ENCODE measurements at regions not wholly inside any gene's neighbourhood (a gene's known extent, or its start where the extent isn't known, plus 50 kb on each side); places are given as distances from the start of the nearest gene placed in this dataset.
"Not testable (repeated sequence)": the region's sequence is repeated elsewhere in the genome, so short reads cannot be mapped to it uniquely, and the experiment has no call there.

DNA sequence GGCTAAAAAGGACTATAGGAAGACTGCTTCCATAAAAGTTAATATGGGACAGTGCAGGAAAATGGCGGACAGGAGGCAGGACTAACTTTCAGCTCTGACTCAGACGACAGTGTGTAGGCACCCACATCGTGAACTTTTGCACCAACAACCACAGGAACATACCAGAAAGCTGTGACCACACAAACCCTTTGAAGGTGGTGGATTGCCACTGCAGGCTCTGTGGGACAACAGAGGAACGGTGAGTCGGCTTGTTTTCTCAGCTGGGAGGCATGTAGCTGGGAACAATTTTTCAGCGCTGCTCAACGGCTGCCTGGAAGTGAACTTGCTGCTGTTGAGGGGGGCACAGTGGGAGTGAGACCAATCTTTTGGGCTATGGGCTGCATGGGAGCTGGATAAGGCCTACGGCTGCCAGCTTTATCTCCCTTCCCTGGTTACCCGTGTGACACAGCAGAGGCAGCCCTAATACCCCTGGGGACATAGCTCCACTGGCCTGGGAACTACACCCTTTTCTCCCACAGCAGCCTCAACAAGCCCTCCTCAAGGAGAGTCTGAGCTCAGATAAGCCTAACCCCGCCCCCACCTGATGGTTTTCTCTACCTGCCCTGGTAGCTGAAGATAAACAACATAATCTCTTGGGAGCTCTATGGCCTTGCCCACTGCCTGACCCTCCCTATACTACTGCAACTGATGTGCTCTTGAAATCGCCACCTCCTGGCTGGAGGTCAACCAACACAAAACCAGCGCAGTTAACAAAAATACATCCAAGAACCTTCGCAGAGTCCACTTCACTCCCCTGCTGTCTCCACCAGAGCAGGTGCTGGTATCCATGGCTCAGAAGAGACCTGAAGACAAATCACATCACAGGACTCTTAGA is 1537.0 kb downstream of the C4orf33 start:
- DNase-seq (ENCODE audit: low read depth), result no peak

DNA sequence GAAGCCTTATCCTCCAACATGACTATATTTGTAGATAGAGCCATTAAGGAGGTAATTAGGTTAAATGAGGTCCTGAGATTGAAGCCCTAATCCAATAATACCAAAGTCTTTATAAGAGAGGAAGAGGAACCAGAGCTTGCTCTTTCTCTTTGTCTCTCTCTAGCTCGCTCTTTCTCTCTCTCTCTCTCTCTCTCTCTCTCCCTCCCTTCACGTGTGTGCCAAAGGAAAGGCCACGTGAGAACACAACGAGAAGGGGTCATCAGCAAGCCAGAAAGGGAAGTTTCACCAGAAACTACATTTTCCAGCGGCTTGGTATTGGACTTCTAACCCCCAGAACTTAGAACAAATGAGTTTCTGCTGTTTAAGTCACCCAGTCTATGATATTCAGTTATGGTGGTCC is 1540.5 kb downstream of the C4orf33 start:
- no peak for DNase-seq (ENCODE audit: low read depth)

DNA sequence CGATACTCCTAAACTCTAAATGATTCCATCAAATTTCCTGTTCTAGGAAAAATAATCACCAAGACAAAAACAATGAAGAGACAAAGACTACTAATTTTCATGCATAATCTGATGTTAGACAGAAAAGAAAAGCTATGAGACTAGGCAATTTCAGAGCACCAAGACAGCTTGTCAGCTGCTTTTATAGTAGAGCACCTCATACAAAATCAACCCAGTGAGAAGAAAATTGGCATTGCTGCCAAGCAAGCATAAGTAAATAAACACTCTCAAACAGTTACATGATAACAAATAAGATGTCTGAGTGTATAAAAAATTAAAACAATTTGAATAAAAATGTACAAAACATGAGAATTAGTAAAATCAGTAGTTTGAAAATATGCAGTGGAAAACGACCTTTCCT is 1544.6 kb downstream of the C4orf33 start:
- no peak for DNase-seq (ENCODE audit: low read depth)

DNA sequence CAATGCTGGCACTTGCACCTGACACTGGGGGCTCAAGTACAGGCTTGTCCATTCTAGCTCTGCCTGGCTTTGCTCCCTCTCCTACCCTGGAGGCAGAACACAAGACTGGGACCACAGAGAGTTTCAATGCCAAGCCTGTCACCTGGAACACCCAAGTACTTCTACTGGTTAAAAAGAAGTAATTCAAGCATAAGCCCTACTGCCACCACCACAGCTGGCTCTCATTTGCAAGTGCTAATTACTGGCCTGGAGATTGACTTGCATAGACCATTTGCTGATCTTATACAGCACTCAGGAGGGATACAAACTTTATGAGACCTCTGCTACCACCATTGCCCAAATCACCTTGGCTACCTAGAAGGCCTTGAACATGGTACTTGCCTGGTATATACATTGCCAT is 1550.9 kb downstream of the C4orf33 start:
- no peak for DNase-seq (ENCODE audit: low read depth)

DNA sequence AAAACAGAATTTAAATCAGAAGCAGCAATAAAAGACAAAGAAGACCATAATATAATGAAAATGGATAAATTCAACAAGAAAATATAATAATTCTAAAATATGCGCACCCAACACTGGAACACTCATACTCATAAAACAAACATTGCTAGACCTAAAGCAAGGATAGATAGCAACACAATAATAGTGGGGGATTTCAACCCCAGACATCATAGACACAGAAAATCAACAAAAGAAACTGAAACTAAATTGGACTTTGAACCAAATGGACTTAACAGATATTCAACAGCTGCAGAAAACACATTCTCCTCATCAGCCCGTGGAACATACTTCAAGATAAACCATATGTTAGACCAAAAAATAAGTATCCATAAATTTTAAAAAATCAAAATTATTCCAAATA is 1552.6 kb downstream of the C4orf33 start:
- DNase-seq (ENCODE audit: low read depth), result no peak

DNA sequence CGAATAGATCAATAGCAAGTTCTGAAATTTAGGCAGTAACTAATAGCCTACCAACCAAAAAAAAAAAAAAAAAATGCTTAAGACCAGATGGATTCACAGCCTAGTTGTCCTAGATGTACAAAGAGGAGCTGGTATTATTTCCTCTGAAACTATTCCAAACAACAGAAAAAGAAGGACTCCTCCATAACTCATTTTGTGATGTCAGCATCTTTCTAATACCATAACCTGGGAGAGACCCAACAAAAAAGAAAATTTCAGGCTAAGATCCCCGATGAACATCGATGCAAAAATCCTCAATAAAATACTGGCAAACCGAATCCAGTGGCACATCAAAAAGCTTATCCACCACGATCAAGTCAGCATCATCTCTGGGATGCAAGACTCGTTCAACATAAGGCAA is 1557.9 kb downstream of the C4orf33 start:
- no peak for DNase-seq (ENCODE audit: low read depth)

DNA sequence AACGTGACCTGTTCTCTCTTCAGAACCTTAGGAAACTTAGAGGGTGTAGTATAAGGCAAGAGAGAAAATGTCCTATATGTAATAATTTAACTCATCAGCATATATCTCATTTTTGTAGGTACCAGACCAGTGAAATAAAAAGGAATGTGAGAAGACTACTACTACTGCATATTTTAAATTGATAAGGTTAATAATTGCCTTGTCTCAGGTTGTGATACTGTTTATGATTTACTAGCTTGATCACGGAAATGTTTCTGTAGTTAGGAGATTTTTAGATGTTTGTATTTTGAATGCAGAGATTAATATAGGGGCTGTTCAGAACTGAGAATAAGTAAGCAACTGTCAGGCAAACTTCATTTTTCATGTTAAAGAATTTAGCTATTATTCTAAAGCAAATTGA is 1563.4 kb downstream of the C4orf33 start:
- DNase-seq (ENCODE audit: low read depth), result no peak

DNA sequence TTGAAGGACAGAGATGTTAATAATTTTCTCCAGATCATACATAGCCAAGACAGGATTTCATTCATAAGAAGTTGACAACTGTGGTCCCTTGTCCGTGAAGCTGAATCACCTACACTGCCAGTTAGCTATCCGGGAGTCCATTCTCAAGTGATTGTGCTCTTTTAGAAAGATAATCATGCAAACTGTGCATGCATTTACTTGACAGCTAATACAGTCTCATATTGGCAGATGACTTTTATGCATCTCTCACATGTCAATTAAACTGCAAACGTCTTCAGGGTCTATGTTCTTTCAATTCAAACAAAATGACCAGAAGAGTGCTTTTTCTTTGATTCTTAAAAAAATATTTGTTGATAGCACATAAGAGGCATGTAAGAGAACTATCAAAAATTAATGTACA is 1572.9 kb downstream of the C4orf33 start:
- DNase-seq (ENCODE audit: low read depth), result no peak

DNA sequence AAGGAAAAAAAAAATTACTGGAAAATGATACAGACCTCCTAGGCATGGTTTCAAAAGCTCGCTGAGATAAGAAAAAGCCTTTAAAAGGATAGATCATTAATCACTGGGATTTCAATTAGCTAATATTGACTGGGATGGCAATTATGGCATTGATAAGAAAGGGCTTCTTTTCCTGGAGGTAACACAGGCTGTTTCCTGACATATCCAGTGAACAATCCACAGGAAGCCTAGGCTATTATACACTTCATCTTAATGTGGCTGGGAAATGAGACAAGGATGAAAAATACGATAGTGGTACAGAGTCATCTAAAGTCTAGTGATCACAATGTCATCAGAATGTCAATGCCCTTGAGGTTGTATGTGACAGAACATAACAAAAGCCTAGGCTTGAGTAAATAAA is 1579.3 kb downstream of the C4orf33 start:
- DNase-seq (ENCODE audit: low read depth), result no peak

DNA sequence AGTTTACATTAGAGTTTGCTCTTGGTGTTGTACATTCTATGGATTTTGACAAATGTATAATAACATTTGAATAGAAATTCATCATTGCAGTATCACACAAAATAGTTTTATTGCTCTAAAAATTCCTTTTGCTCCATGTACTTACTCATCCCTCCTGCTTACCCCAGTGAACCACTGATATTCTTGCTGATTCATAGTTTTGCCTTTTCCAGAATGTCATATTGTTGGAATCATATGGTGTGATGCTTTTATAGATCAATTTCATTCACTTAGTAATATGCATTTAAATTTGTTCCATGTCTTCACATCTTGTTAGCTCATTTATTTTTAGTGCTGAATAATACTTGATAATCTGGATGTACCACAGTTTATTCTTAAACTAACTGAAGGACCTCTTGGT is 1593.2 kb downstream of the C4orf33 start:
- DNase-seq (ENCODE audit: low read depth), result no peak

DNA sequence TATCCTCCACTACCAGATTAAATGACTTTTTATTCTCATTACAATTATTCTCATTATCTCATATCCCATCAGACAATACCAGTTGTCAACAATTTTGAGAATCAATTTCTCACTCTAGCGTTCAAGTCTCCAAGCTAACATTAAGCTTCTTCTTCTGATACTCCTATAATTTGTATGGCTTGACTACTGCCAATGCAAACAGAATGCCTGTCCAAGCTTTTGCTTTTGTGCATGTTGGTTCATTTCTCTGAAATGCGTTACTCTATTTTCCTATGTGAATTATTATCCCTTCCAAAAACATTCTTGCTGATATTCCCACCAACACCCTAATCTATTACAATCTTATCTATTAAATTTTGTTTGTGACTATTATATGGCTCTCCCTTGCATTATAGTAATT is 1602.3 kb downstream of the C4orf33 start:
- DNase-seq (ENCODE audit: low read depth), result no peak

DNA sequence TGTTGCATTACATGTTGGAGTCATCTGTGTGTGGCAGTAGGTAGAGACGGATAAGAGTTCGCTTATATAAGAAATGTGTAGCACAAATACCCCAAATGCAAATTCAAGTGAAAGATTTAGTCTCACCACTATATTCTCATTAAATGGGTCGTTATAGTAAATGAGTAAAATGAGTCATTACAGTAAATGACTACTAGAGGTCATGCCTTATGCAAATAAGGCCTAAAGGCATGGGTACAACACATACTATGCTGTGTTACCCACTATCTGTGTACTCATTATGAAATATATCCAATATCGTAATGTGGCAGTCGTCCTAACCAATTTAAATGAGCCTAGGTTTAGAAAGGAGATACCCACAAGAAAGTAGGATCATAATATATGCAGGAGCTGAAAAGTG is 1603.1 kb downstream of the C4orf33 start:
- DNase-seq (ENCODE audit: low read depth), result no peak

DNA sequence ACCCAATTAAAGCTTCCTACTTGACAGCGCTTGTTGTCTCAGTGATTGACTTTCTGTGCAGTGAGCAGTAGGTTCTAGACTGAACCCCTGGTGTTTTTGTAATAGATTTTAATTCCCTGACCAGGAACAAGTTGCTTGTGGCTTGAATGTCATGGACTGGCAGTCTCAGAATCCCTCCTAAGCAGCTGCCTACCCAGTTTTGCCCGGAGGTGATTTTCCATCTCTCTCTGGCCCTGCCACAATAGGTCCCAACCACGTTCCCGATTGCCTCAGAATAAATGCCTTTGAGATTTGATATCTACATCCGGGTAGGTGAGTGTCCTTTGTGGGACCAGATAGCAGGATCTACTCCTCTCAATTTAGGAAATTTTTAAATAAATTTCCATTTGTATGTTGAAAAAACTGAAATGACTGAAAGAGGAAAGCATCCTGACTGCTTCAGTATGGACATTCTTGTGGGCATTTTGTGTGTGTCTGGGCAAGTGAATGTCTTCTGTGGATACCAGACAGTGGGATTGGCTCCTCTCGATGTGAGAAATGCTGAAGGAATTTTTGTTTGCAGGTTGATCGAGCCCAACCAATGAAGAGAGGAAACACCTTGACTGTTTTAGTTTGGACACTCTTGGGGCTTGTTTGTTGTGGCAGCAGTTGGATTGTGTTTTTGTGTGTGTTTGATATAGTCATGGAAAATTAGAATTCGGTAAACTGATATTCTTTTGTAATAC is 1607.4 kb downstream of the C4orf33 start:
- no peak for DNase-seq (ENCODE audit: low read depth)

DNA sequence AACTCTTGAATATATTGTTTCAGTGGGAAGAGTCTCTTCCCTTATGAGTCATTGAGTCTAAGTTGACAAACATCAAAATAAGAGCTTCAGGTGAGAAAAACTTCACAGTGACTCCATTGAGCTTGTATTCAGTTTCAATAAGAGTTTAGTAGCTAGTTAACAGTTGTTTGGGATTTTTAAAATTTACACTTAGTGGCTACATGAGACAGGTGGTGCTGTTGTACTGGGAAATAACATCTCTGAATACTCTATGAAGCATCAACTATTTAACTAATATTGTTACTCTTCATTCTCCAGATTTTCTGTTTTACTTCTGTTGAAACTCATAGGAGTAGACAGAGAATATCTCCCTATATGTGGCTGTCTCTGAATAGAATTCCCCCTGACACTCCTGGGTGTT is 1609.1 kb downstream of the C4orf33 start:
- no peak for DNase-seq (ENCODE audit: low read depth)

DNA sequence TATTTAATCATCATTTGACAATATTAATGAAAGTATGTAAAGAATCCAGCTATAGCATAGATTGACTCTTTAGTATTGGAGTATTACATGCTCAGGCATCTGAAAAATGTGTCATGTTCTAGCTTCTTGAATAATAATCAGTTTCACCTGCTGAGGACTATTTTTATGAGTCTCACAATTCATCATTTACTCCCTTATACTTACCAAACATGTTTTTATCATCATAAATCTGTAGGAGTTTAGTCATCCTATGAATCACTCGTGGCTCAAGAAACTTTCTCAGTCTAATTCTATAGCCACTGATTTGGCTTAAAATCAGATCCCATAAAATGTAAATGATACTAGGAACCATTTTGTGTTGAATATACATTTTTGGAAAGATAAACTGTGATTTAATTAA is 1616.1 kb downstream of the C4orf33 start:
- no peak for DNase-seq (ENCODE audit: low read depth)

DNA sequence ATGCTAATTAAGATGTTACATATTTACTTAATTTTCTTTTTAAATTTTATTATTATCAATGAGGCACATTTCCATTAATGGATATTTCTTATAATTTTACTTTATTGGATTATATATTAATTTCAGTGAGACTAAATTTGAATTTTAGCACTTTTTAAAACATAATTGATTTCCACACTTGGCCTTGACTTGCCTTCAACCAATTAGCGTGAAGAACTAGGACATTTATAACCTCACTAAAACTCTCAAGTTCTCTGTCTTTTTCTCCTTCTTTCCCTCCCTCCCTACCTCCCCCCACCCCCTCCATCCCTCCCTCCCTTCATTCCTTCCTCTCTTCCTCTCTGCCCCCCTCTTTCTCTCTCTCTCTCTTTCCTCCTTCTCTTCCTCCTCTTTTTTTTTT is 1618.1 kb downstream of the C4orf33 start:
- no peak for DNase-seq (ENCODE audit: low read depth)

DNA sequence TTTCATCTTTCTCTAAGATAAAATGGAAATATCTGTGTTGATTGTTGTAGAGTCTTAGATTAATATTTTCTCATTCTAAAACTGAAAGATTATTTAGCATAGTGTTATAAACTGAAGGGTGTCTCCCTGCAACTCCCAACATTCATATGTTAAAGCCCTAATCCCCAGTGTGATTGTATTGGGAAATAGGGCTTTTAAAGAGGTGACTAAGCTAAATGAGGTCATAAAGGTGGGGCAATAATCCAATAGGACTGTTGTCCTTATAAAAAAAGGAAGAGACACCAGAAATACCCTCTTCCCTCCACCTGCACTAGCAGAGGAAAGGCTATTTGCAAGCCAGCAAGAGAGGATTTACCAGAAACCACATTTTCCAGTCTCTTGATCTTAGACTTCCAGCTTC is 1626.4 kb downstream of the C4orf33 start:
- no peak for DNase-seq (ENCODE audit: low read depth)

DNA sequence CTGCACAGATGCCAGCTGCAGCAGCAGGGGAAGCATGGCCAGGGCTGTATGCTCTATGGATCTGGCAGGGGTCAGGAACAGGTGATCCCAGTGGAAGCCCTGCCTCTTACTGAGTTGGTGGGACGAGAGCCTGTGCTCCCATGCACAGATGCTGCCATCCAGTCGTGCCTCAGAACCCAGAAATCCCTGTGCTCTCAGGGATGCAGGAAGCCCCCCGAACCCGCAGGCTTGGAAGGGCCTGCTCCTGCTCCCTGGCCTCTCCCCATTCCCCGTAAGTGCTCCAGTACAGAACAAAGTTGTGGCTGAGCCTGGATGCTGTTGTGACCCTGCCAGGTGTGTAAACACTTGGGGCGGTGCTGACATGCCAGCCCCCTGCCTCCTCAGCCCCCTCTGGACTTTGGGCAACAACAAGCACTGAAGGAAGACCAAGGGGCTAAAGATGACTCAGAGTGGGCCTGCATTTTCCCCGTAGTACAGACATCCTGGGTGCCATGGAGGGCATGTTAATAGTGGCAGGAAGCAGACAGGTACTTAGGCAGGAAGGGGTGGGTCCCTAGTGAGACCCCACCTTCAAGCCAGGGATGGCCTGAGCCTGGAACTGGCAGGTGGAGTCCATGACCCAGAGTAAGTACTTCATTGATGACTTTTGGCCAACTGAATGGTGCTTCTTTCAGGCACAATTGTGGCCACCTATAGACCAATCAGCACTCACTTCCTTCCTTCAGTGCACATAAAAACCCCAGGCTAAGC is 1640.7 kb downstream of the C4orf33 start:
- DNase-seq (ENCODE audit: low read depth), result no peak

DNA sequence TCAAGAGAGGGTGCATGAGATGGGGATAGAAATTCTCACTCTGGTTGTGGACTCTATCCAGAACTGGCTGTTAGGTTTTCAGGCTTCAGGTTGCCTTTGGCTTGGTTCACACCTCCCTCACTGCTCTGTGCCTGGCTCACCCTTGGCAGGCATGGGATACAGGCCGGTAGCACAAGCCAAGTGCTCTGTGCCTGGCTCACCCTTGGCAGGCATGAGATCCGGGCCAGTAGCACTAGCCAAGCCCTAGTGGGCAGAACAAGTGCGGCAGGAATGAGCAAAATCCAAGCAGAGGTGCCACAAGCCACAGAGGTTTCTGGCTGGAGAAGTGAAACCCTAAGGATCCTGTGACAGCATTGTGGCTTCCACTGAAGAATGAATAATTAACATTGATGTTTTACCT is 1642.3 kb downstream of the C4orf33 start:
- DNase-seq (ENCODE audit: low read depth), result no peak

DNA sequence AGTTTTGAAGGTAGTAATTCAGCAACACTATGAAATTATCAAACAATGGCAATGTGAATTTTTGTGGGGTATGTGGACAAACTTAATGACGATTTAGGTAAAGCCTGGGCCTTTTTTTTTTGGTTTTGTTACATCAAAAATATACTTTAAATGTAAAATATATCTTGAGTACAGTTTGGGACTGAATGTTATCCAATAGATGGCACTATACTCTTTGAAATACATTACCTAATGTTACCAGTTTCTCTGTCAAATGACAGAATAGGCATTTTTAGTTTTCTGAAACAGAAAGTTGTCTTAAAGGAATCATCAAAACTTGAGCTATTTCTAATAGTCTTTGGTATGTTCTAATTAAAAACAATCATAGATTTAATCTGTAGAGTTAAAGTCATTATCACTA is 1651.9 kb downstream of the C4orf33 start:
- no peak for DNase-seq (ENCODE audit: low read depth)

DNA sequence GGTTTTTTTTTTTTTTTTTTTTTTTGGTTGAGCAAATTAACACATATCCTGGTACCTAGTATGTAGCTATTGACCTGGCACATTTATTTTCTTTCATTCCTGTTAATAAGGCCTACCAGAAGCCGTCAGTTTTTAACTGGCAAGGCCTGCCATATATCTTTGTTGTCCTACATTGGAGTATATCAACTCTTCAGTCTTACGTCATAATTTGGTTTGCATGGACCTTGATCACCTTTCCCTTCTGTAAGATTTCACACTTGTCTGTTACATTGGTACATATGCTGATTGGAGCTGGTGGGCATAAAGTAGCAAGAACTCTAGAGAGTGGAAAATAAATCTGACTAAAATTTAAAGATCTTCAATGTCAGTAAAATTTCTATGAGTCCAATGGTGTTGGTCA is 1658.0 kb downstream of the C4orf33 start:
- DNase-seq (ENCODE audit: low read depth), result no peak

DNA sequence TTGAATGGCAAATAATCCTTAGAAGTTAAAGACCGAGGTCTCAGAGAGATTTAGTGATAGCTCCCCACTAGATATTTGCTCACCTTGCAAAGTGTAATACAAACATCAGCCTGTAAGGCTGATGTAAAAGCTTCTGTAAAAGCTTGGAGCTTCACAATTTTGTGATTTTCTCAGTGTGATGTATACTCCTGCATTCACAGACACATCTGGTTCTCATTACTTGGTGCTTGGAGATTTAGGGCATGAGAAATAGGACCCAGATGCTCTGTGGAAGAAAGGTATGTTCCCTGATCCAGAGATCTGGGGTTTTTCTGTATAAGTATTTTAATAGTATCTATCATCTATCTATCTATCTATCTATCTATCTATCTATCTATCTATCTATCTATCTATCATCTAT is 1664.3 kb downstream of the C4orf33 start:
- DNase-seq (ENCODE audit: low read depth), result no peak

DNA sequence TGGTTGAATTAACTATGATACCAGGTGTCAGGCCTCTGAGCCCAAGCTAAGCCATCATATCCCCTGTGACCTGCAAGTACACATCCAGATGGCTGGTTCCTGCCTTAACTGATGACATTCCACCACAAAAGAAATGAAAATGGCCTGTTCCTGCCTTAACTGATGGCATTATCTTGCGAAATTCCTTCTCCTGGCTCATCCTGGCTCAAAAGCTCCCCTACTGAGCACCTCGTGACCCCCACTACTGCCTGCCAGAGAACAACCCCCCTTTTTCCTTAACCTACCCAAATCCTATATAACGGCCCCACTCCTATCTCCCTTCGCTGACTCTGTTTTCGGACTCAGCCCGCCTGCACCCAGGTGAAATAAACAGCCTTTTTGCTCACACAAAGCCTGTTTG is 1671.4 kb downstream of the C4orf33 start:
- DNase-seq (ENCODE audit: low read depth), result not testable (repeated sequence)
